Keratinocyte (primary cell): ENCODE measurements at regions not wholly inside any gene's neighbourhood (a gene's known extent, or its start where the extent isn't known, plus 50 kb on each side); places are given as distances from the start of the nearest gene placed in this dataset.

Source experiments
- DNase-seq: peaks from one replicate; pipeline ENCODE4 v3.0.0-alpha.2; 2011; ENCODE audit warnings: low read depth, missing footprints, low spot score
- FAIRE-seq: peaks from 2 replicates; lab custom pipeline; 2011; peaks lifted over from hg19 to GRCh38; lab: Jason Lieb, UNC
- H2AFZ ChIP-seq: 2 replicates; pipeline ENCODE4 v1.6.0; 2012; ENCODE audit warnings: low read length, control low read depth, inconsistent platforms; ENCODE audit not compliant: control insufficient read depth
- H3K27ac ChIP-seq: 2 replicates; pipeline ENCODE4 v1.5.1; 2011; ENCODE audit warnings: low read length; ENCODE audit not compliant: control insufficient read depth, insufficient read depth
- H3K27me3 ChIP-seq: 3 replicates; pipeline ENCODE4 v1.6.0; 2011; ENCODE audit warnings: low read length; ENCODE audit not compliant: control insufficient read depth, insufficient read depth; ENCODE audit errors: extremely low read depth
- H3K36me3 ChIP-seq, 2 experiments: 2 replicates in 1 of 2; 3 replicates in 1 of 2; pipeline ENCODE4 v1.5.1; 2011; ENCODE audit warnings: low read length in 2 of 2, mild to moderate bottlenecking in 1 of 2; ENCODE audit not compliant: control insufficient read depth in 2 of 2, insufficient read depth in 2 of 2; ENCODE audit errors: extremely low read depth in 1 of 2
- H3K4me1 ChIP-seq: 3 replicates; pipeline ENCODE4 v1.5.1; 2011; ENCODE audit warnings: low read length; ENCODE audit not compliant: control insufficient read depth, insufficient read depth; ENCODE audit errors: extremely low read depth
- H3K4me2 ChIP-seq: 3 replicates; pipeline ENCODE4 v1.6.0; 2011; ENCODE audit warnings: low read depth, low read length; ENCODE audit not compliant: control insufficient read depth, insufficient read depth; ENCODE audit errors: extremely low read depth
- H3K4me3 ChIP-seq, 3 experiments: fragments of 200-600 bp in 1 of 3; sonication (generic) in 1 of 3; 2 replicates in 2 of 3; 3 replicates in 1 of 3; pipeline ENCODE4 v1.5.1; 2011 to 2016; ENCODE audit warnings: low read length in 3 of 3, mild to moderate bottlenecking in 3 of 3, control low read depth in 2 of 3, inconsistent platforms in 1 of 3, low read depth in 1 of 3, mixed read lengths in 1 of 3, mixed run types in 1 of 3, moderate library complexity in 1 of 3; ENCODE audit not compliant: control insufficient read depth in 2 of 3, insufficient read depth in 2 of 3; ENCODE audit errors: extremely low read depth in 1 of 3
- H3K79me2 ChIP-seq: 2 replicates; pipeline ENCODE4 v1.6.0; 2012; ENCODE audit warnings: low read length; ENCODE audit not compliant: control insufficient read depth, insufficient read depth
- H3K9ac ChIP-seq: 3 replicates; pipeline ENCODE4 v1.6.0; 2011; ENCODE audit warnings: low read length; ENCODE audit not compliant: control insufficient read depth, insufficient read depth; ENCODE audit errors: extremely low read depth
- H3K9me1 ChIP-seq: 3 replicates; pipeline ENCODE4 v1.6.0; 2011; ENCODE audit warnings: low read length; ENCODE audit not compliant: control insufficient read depth, insufficient read depth; ENCODE audit errors: extremely low read depth
- H3K9me3 ChIP-seq: 2 replicates; pipeline ENCODE4 v1.5.1; 2012; ENCODE audit warnings: low read depth, low read length; ENCODE audit not compliant: control insufficient read depth
- H4K20me1 ChIP-seq: 3 replicates; pipeline ENCODE4 v1.6.0; 2011; ENCODE audit warnings: low read length; ENCODE audit not compliant: control insufficient read depth, insufficient read depth; ENCODE audit errors: extremely low read depth
- CTCF ChIP-seq, 3 experiments: IDR thresholded peaks in 1 of 3; conservative IDR thresholded peaks in 1 of 3; optimal IDR thresholded peaks in 1 of 3; 2 replicates in 2 of 3; 3 replicates in 1 of 3; pipeline versions ENCODE3 to v1.5.1; 2011; ENCODE audit warnings: low read length in 3 of 3, mild to moderate bottlenecking in 3 of 3, moderate library complexity in 2 of 3, control low read depth in 1 of 3, inconsistent platforms in 1 of 3; ENCODE audit not compliant: insufficient read depth in 2 of 3; ENCODE audit errors: extremely low read depth in 1 of 3
- EZH2 ChIP-seq: IDR thresholded peaks from one replicate; pipeline ENCODE4 v1.6.1; 2012; ENCODE audit warnings: inconsistent platforms, mild to moderate bottlenecking, low read length, moderate library complexity
- dilution Hi-C: fragments of 300-500 bp; cut with MboI; formaldehyde crosslinking; loops from one replicate; pipeline ENCODE4 v1.7.0; 2020; ENCODE audit warnings: low sequenced_read_pairs; ENCODE audit not compliant: extremely low pct_ligation_motif_present

DNA sequence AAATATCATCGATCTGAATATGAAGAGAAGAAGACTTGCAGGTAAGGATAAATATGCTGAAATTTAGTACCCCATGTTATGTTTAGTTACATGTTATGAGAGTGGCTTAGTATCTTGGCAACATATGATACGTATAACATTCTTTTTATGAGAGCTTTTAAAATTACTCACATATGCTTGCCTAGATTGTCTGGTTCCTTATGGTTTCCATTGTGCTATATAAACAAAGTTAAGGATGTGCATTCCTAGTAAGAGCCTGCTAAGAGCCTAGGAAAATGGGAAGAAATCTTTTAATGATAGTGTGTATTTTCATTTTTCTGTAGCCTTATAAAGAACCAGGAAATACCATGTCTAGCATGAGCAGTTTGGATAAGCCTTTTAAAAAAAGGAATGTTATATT lies 112.0 kb upstream of the KCNN2 start:
- Histone ChIP-seq H3K9ac (no peak overlapping the region), H3K9me3 (no peaks in the 10 kb centered on the region), H3K27me3 (no peaks in the 10 kb centered on the region), H3K4me3 (no peak overlapping the region), H3K4me1 (no peaks in the 10 kb centered on the region), H3K79me2 (no peaks in the 10 kb centered on the region), H3K9me1 (no peaks in the 10 kb centered on the region), H2AFZ (no peak overlapping the region), H3K4me2 (no peak overlapping the region), H3K27ac (no peak overlapping the region), H4K20me1 (no peaks in the 10 kb centered on the region), H3K36me3 (no peaks in the 10 kb centered on the region)
- dilution Hi-C loops: no loop called here
- DNase-seq (no peak), FAIRE-seq (no peak)
- no peak for TF ChIP-seq EZH2
- TF ChIP-seq CTCF (optimal IDR thresholded peaks at IDR 0.05 in 1 of 3, IDR thresholded peaks at IDR 0.05 in 1 of 3, conservative IDR thresholded peaks at IDR 0.05 in 1 of 3; ENCODE audit: extremely low read depth in 1 of 3, insufficient read depth in 2 of 3, low read length in 3 of 3): no peak

- FAIRE-seq (no peak), DNase-seq (no peak)
- no peak overlapping the region for H3K27ac ChIP-seq
- H3K27me3 ChIP-seq: no peaks in the 10 kb centered on the region
- no peak overlapping the region for H3K9ac ChIP-seq
- no peaks in the 10 kb centered on the region for H3K36me3 ChIP-seq
- no peaks in the 10 kb centered on the region for H3K9me1 ChIP-seq
- no peak overlapping the region for H2AFZ ChIP-seq
- H3K4me2 ChIP-seq: no peak overlapping the region
- dilution Hi-C loops: no loop called here
- no peaks in the 10 kb centered on the region for H4K20me1 ChIP-seq
- H3K79me2 ChIP-seq: no peaks in the 10 kb centered on the region
- no peak for TF ChIP-seq CTCF (optimal IDR thresholded peaks at IDR 0.05 in 1 of 3, IDR thresholded peaks at IDR 0.05 in 1 of 3, conservative IDR thresholded peaks at IDR 0.05 in 1 of 3; ENCODE audit: extremely low read depth in 1 of 3, insufficient read depth in 2 of 3, low read length in 3 of 3)
- no peak for TF ChIP-seq EZH2
- no peaks in the 10 kb centered on the region for H3K9me3 ChIP-seq
- no peak overlapping the region for H3K4me3 ChIP-seq
- H3K4me1 ChIP-seq: no peaks in the 10 kb centered on the region
Measured at GRCh38 chr5:114250536-114250935, 111.3 kb upstream of the KCNN2 start.
